GM12875 (cell line): ENCODE measurements at regions not wholly inside any gene's neighbourhood (a gene's known extent, or its start where the extent isn't known, plus 50 kb on each side); places are given as distances from the start of the nearest gene placed in this dataset.

Experiments
- H3K4me3 ChIP-seq: one replicate; pipeline ENCODE4 v1.5.1; 2011; ENCODE audit warnings: low read depth, low read length, control low read depth
- TF ChIP-seq, protein P1 (sequence below): IDR thresholded peaks from 2 replicates; pipeline ENCODE4 v1.5.1; 2011; ENCODE audit warnings: low read depth, mild to moderate bottlenecking, control low read depth, inconsistent platforms, low read length, moderate library complexity, borderline replicate concordance; ENCODE audit not compliant: insufficient read depth

DNA sequence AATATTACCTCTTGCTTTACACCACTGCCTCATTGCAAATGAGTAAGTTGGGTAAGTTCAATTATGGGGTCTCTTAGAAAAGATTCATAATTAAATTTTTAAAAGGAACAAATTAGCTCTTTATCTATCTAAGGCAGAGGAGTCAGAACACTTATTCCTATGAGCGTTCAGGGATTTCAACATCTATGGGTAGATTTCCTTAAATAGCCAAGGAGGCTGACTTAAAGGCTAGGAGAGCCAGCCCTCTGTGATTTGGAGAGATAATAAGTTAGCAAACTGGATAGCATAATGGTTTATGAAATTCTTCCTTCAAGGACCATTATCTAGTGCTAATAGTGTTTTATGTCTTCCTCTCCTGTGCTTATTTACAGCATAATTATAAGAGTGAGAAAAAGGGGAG lies 387.7 kb downstream of the STK39 start:
- TF ChIP-seq, protein P1, sequence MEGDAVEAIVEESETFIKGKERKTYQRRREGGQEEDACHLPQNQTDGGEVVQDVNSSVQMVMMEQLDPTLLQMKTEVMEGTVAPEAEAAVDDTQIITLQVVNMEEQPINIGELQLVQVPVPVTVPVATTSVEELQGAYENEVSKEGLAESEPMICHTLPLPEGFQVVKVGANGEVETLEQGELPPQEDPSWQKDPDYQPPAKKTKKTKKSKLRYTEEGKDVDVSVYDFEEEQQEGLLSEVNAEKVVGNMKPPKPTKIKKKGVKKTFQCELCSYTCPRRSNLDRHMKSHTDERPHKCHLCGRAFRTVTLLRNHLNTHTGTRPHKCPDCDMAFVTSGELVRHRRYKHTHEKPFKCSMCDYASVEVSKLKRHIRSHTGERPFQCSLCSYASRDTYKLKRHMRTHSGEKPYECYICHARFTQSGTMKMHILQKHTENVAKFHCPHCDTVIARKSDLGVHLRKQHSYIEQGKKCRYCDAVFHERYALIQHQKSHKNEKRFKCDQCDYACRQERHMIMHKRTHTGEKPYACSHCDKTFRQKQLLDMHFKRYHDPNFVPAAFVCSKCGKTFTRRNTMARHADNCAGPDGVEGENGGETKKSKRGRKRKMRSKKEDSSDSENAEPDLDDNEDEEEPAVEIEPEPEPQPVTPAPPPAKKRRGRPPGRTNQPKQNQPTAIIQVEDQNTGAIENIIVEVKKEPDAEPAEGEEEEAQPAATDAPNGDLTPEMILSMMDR, result no peak
- no peak overlapping the region for H3K4me3 ChIP-seq

DNA sequence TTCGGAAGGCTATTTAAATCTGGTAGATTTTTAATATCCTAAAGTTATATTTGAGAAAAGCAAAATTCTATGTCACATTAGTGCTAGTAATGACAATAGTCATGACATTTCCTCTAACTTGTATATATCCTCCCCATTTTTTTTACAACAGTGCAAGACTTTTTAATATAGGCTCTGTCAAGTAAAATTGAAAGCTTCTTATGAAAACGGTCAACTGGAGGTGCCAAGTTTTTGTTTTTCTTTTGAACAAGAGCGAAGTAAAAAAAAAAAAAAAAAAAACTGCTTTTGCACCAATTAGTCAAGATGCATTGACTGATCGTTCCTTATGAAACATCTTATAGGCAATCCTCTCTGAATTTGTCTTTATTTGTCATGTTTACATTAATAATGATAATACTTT lies 389.3 kb downstream of the STK39 start:
- TF ChIP-seq, protein P1, result no peak

DNA sequence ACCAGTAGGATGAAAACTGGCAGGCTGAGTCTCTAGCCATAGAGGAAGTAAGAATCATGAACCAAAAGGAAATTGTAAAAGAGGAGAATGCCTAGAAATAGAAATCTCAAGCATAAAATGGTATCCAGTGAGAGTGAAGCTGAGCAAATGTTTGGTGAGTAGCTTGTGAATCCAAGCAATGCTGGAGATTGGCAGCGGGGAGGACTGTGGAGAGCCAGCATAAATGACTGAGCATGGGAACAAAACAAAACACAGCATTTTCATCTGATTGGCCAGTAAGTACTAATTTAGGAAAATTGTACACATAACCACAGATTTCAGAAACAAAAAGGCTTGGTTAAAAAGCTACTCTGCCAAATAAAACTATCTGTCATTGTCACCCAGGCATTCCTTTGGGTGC lies 390.0 kb downstream of the STK39 start:
- TF ChIP-seq, protein P1, result no peak
- no peak overlapping the region for H3K4me3 ChIP-seq

More for the DNA sequence above, 389.3 kb downstream of the STK39 start:
- H3K4me3 ChIP-seq, result no peak overlapping the region

DNA sequence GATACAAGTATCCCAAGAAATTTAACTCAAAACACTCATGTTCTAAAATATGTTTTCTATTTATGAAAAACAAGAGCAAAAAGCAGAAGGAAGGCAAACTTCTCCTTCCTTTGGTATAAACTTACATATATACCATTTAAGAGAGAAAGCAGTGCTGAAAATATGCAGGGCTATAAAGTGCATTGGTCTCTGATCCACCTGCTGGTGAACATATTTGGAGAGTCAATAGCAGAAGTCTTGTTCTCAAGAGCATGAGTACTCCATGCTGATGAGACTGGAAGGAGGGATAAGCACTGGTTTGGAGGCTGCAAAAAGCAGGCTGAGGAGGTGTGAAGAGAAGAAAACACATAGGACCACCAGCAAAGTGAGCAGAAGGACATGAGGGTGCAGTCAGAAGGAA lies 391.2 kb downstream of the STK39 start:
- TF ChIP-seq, protein P1, result no peak

DNA sequence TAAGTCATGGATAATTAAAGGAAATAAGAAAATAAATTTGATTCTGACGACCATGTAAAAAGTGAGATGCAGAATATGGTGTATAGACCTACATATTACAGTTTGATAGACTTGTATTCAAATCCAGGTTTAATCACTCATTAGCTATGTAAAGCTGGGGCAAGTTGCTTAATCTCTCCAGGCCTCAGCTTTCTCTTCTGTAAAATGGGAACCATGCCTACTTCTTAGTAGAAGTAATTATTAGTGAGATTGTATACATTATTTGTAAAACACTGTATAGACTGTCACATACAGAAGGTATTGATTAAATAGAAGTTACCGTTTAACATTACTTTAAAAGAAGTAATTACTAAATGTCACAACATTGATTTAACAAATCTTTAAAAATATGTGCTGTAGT lies 392.2 kb downstream of the STK39 start:
- TF ChIP-seq, protein P1, result no peak
- no peak overlapping the region for H3K4me3 ChIP-seq

More for the DNA sequence above, 391.2 kb downstream of the STK39 start:
- no peak overlapping the region for H3K4me3 ChIP-seq

DNA sequence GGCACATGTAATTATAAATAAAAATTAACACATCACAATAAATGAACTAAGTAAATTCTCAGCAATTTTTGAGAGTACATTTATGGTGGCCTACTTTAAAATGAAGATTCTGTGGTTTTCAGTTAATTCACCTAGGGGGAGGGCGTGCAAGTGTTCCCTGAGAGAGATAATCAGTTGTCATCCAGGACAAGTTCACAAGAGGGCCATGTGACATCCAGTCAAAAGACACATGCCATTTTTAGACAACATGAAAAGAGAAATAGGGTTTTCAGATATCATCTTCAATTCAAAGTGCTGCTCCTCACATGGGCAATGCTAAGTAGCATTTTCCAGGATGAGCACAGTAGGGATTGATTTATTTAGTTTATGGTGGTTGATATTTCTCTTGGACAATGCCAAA lies 393.7 kb downstream of the STK39 start:
- TF ChIP-seq, protein P1, result no peak

DNA sequence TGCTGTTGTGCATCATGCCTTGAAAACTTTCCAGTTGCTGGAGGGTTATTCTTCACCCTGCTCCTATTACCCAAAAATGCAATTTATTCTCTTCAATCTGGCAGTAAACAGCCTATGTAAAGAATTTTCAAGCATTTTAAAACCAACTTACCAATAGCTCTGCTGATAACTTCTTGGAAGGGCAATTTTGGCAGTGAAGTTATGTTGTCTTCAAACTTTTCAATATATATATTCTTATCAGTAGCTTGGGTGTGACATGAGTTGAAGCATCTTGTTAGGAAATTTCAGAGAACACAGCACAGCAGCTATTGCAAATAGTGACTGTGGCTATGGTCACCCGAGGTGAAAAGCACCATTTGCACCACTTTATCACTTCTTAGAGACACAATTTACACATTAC lies 395.5 kb downstream of the STK39 start:
- TF ChIP-seq, protein P1, result no peak
- no peak overlapping the region for H3K4me3 ChIP-seq

More for the DNA sequence above, 393.7 kb downstream of the STK39 start:
- H3K4me3 ChIP-seq, result no peak overlapping the region
